C4-2B (cell line): ENCODE measurements at regions not wholly inside any gene's neighbourhood (a gene's known extent, or its start where the extent isn't known, plus 50 kb on each side); places are given as distances from the start of the nearest gene placed in this dataset.

Experiments used
- H3K27ac ChIP-seq: fragments of 450-650 bp; 2 replicates; pipeline ENCODE4 v1.5.1; 2017
- CTCF ChIP-seq: fragments of 450-650 bp; conservative IDR thresholded peaks from 2 replicates; pipeline ENCODE4 v1.5.1; 2017; ENCODE audit warnings: mild to moderate bottlenecking
- ZFX ChIP-seq: fragments of 450-650 bp; IDR thresholded peaks from 2 replicates; pipeline ENCODE4 v1.6.1; 2017

GRCh38 chr2:194745557-194746146, 911.4 kb upstream of the SLC39A10 start:
- TF ChIP-seq ZFX (no peak), CTCF (no peak)
- no peak overlapping the region for H3K27ac ChIP-seq

GRCh38 chr2:194742706-194743105, 914.3 kb upstream of the SLC39A10 start:
- TF ChIP-seq ZFX (no peak), CTCF (no peak)
- H3K27ac ChIP-seq, result no peak overlapping the region

GRCh38 chr2:194739217-194739616, 917.8 kb upstream of the SLC39A10 start:
- TF ChIP-seq CTCF, result no peak
- TF ChIP-seq ZFX, result no peak
- no peak overlapping the region for H3K27ac ChIP-seq

- no peak overlapping the region for H3K27ac ChIP-seq
- no peak for TF ChIP-seq ZFX
- TF ChIP-seq CTCF, result no peak
Observed at GRCh38 chr2:194735837-194736542, 921.0 kb upstream of the SLC39A10 start.

- no peak for TF ChIP-seq CTCF
- TF ChIP-seq ZFX, result no peak
- H3K27ac ChIP-seq, result no peak overlapping the region
Observed at GRCh38 chr2:194730266-194730665, 926.8 kb upstream of the SLC39A10 start.

- TF ChIP-seq CTCF, result no peak
- no peak overlapping the region for H3K27ac ChIP-seq
Observed at GRCh38 chr2:194725169-194725568, 931.9 kb upstream of the SLC39A10 start.

GRCh38 chr2:194723446-194723845, 933.6 kb upstream of the SLC39A10 start:
- no peak overlapping the region for H3K27ac ChIP-seq
- no peak for TF ChIP-seq CTCF
- no peak for TF ChIP-seq ZFX
